Parathyroid adenoma (tissue), 2 donors: ENCODE measurements at regions not wholly inside any gene's neighbourhood (a gene's known extent, or its start where the extent isn't known, plus 50 kb on each side); places are given as distances from the start of the nearest gene placed in this dataset.

Experiments
- H2AFZ ChIP-seq: fragments of 300-600 bp; sonication (generic); one replicate; pipeline ENCODE4 v1.7.0; 2017; ENCODE audit warnings: antibody characterized with exemption, mild to moderate bottlenecking
- H3K27ac ChIP-seq: fragments of 300-600 bp; sonication (generic); one replicate; pipeline ENCODE4 v1.7.0; 2017
- H3K27me3 ChIP-seq: fragments of 300-600 bp; sonication (generic); one replicate; pipeline ENCODE4 v1.7.0; 2017; ENCODE audit warnings: low read length; ENCODE audit not compliant: control insufficient read depth, insufficient read depth
- H3K36me3 ChIP-seq: fragments of 300-600 bp; sonication (generic); one replicate; pipeline ENCODE4 v1.7.0; 2017; ENCODE audit warnings: low read length; ENCODE audit not compliant: control insufficient read depth, insufficient read depth
- H3K4me1 ChIP-seq: fragments of 300-600 bp; sonication (generic); one replicate; pipeline ENCODE4 v1.7.0; 2017; ENCODE audit warnings: control low read depth
- H3K4me2 ChIP-seq: fragments of 300-600 bp; sonication (generic); one replicate; pipeline ENCODE4 v1.7.0; 2017; ENCODE audit warnings: low read length
- H3K4me3 ChIP-seq: fragments of 300-600 bp; sonication (generic); one replicate; pipeline ENCODE4 v1.7.0; 2017; ENCODE audit warnings: low read depth, low read length
- H3K79me2 ChIP-seq: fragments of 300-600 bp; sonication (generic); one replicate; pipeline ENCODE4 v1.7.0; 2017; ENCODE audit warnings: control low read depth
- H3K9ac ChIP-seq: fragments of 300-600 bp; sonication (generic); one replicate; pipeline ENCODE4 v1.7.0; 2017; ENCODE audit warnings: mild to moderate bottlenecking
- H3K9me3 ChIP-seq: fragments of 300-600 bp; sonication (generic); one replicate; pipeline ENCODE4 v1.7.0; 2017; ENCODE audit warnings: low read length; ENCODE audit not compliant: control insufficient read depth
- CTCF ChIP-seq: fragments of 300-600 bp; sonication (generic); IDR thresholded peaks from one replicate; pipeline ENCODE4 v1.7.0; 2017; ENCODE audit warnings: antibody characterized with exemption, mild to moderate bottlenecking
- donor health status: primary hyperparathyroidism.

- H3K4me3 ChIP-seq, result no peak overlapping the region
These were observed 99.7 kb upstream of the VGLL3 start for GRCh38 chr3:87090631-87091030.

DNA sequence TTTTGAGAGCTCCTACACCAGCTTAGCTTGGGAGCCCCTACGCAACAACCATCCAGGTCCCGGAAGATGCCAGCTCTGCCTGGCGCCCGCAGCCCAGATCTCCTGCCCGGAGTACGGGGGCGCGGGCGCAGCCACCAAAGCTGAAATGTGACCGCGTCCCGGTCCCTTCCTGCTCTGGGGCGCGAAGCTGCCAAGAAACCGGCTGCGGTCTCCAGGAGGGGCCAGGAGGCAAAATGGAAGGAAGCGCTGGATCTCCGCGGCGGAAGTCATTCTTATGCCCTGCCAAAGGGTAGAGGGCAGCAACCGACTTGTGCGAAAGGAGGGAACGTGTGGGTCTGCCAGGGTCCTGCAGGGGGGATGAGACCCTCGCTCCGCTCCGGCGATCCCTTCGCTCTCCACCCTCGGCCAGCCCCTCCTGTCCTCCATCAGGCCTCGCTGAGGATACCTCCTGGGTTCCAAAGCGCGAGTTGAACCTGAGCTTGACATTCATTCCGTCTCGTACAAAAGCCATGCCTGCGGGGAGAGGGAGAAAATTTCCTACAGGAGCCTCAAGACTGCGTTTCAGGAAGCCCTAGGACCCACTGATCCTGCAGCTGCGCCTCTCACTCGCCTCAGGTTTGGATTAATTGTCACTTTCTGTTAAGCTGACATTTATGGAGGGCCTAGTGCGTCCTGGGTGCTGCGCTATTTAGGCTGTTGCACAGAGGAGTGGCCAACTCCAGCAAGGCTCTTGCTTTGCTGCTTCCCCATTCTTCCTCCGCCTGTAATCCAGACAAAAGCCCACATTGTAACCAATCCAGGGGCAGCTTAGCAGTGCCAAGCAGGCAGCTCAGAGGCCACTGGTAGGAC is 98.3 kb upstream of the VGLL3 start:
- TF ChIP-seq CTCF, result no peak
- Histone ChIP-seq H3K27ac (no peak overlapping the region), H3K9me3 (no peaks in the 10 kb centered on the region), H3K4me3 (peak overlapping the region; percentile 59), H3K9ac (no peak overlapping the region), H3K79me2 (no peaks in the 10 kb centered on the region), H3K4me2 (peak overlapping the region; percentile 88), H3K27me3 (no peaks in the 10 kb centered on the region), H2AFZ (peak overlapping the region; percentile 56), H3K36me3 (no peaks in the 10 kb centered on the region), H3K4me1 (no peaks in the 10 kb centered on the region)

More at GRCh38 chr3:87090631-87091030, 99.7 kb upstream of the VGLL3 start:
- no peaks in the 10 kb centered on the region for H3K27me3 ChIP-seq
- no peak overlapping the region for H2AFZ ChIP-seq
- H3K9ac ChIP-seq, result no peak overlapping the region
- no peaks in the 10 kb centered on the region for H3K4me1 ChIP-seq
- no peaks in the 10 kb centered on the region for H3K79me2 ChIP-seq
- H3K9me3 ChIP-seq, result no peaks in the 10 kb centered on the region
- no peak for TF ChIP-seq CTCF
- H3K4me2 ChIP-seq, result no peak overlapping the region
- no peak overlapping the region for H3K27ac ChIP-seq
- no peaks in the 10 kb centered on the region for H3K36me3 ChIP-seq

GRCh38 chr3:87088430-87088992 is 97.6 kb upstream of the VGLL3 start:
- Histone ChIP-seq H3K9ac (no peak overlapping the region), H3K4me1 (no peaks in the 10 kb centered on the region), H3K27ac (no peak overlapping the region), H3K9me3 (no peaks in the 10 kb centered on the region), H3K4me2 (peak overlapping the region; percentile 88), H3K79me2 (no peaks in the 10 kb centered on the region), H3K4me3 (peak overlapping the region; percentile 59), H3K27me3 (no peaks in the 10 kb centered on the region), H2AFZ (peak overlapping the region; percentile 56), H3K36me3 (no peaks in the 10 kb centered on the region)
- TF ChIP-seq CTCF, result no peak

GRCh38 chr3:87084868-87085267 is 93.9 kb upstream of the VGLL3 start:
- no peaks in the 10 kb centered on the region for H3K27me3 ChIP-seq
- H2AFZ ChIP-seq, result no peak overlapping the region
- no peaks in the 10 kb centered on the region for H3K9me3 ChIP-seq
- no peaks in the 10 kb centered on the region for H3K36me3 ChIP-seq
- TF ChIP-seq CTCF, result no peak
- no peak overlapping the region for H3K4me2 ChIP-seq
- no peaks in the 10 kb centered on the region for H3K4me1 ChIP-seq
- H3K4me3 ChIP-seq, result no peak overlapping the region
- no peaks in the 10 kb centered on the region for H3K79me2 ChIP-seq
- H3K9ac ChIP-seq, result no peak overlapping the region
- H3K27ac ChIP-seq, result no peak overlapping the region
